Suprapubic skin (tissue), 4 donors: ENCODE measurements at regions not wholly inside any gene's neighbourhood (a gene's known extent, or its start where the extent isn't known, plus 50 kb on each side); places are given as distances from the start of the nearest gene placed in this dataset.

Experiments used
- DNase-seq, 2 donors: peaks; one replicate each; pipeline ENCODE4 v3.0.0-alpha.2; 2019; ENCODE audit warnings: low spot score in 2 of 2
- H3K27ac ChIP-seq: fragments of 200-600 bp; sonication (generic); one replicate; pipeline ENCODE4 v1.5.1; 2019
- H3K27me3 ChIP-seq: fragments of 200-600 bp; sonication (generic); one replicate; pipeline ENCODE4 v1.5.1; 2019
- H3K36me3 ChIP-seq: fragments of 200-600 bp; sonication (generic); one replicate; pipeline ENCODE4 v1.5.1; 2019
- H3K4me1 ChIP-seq: fragments of 200-600 bp; sonication (generic); one replicate; pipeline ENCODE4 v1.5.1; 2019
- H3K4me3 ChIP-seq: fragments of 200-600 bp; sonication (generic); one replicate; pipeline ENCODE4 v1.5.1; 2019; ENCODE audit warnings: mild to moderate bottlenecking
- H3K9me3 ChIP-seq: fragments of 200-600 bp; sonication (generic); one replicate; pipeline ENCODE4 v1.5.1; 2019
- CTCF ChIP-seq, 2 donors: fragments of 200-600 bp in 1 of 2; fragments of 450-650 bp in 1 of 2; sonication (generic) in 1 of 2; IDR thresholded peaks; one replicate each; pipeline ENCODE4 v1.5.1; 2016 to 2019; ENCODE audit warnings: antibody characterized with exemption in 2 of 2, mild to moderate bottlenecking in 1 of 2, moderate library complexity in 1 of 2
- EP300 ChIP-seq: sonication (generic); formaldehyde crosslinking; IDR thresholded peaks from one replicate; pipeline ENCODE4 v1.6.1; 2017; ENCODE audit warnings: antibody characterized with exemption
- POLR2A ChIP-seq, 2 donors: fragments of 450-650 bp; IDR thresholded peaks; one replicate each; pipeline ENCODE4 v1.6.1; 2017; ENCODE audit warnings: antibody characterized with exemption in 2 of 2, mild to moderate bottlenecking in 2 of 2, moderate library complexity in 2 of 2
- POLR2AphosphoS5 ChIP-seq, 3 donors: sonication (generic); formaldehyde crosslinking; IDR thresholded peaks; one replicate each; pipeline ENCODE4 v1.6.1; 2017; ENCODE audit warnings: antibody characterized with exemption in 3 of 3
- WGBS: methylation state at CpG from one replicate; pipeline ENCODE4 v1.1.5; 2018; 5-methylcytosine and 5-hydroxymethylcytosine counted together

GRCh38 chr11:91786097-91786496 lies 438.5 kb upstream of the FAT3 start:
- WGBS = 27% methylated on average over 4 of the region's 4 CpGs
- no peak for DNase-seq
- H3K36me3 ChIP-seq = no peaks in the 10 kb centered on the region

GRCh38 chr11:91783173-91783572 lies 441.4 kb upstream of the FAT3 start:
- Histone ChIP-seq H3K4me3 (no peak overlapping the region), H3K36me3 (no peaks in the 10 kb centered on the region), H3K27me3 (no peaks in the 10 kb centered on the region), H3K4me1 (no peaks in the 10 kb centered on the region), H3K27ac (no peak overlapping the region), H3K9me3 (peaks cover 5% of the 10 kb centered on the region)
- 100% methylated on average over 2 of the region's 2 CpGs for WGBS
- TF ChIP-seq POLR2A (IDR thresholded peaks at IDR 0.05) = no peak
- TF ChIP-seq EP300 = no peak
- TF ChIP-seq POLR2AphosphoS5 (IDR thresholded peaks at IDR 0.05) = no peak
- no peak for TF ChIP-seq CTCF (IDR thresholded peaks at IDR 0.05)
- DNase-seq = no peak

More at GRCh38 chr11:91786097-91786496, 438.5 kb upstream of the FAT3 start:
- H3K27ac ChIP-seq = no peak overlapping the region
- H3K4me1 ChIP-seq = no peaks in the 10 kb centered on the region
- no peak overlapping the region for H3K4me3 ChIP-seq
- no peak for TF ChIP-seq POLR2AphosphoS5 (IDR thresholded peaks at IDR 0.05)
- TF ChIP-seq EP300 = no peak
- H3K27me3 ChIP-seq = no peaks in the 10 kb centered on the region
- peaks cover 5% of the 10 kb centered on the region for H3K9me3 ChIP-seq

- DNase-seq = no peak
- peaks cover 5% of the 10 kb centered on the region for H3K9me3 ChIP-seq
- WGBS = 64% methylated on average over 2 of the region's 2 CpGs
- no peak overlapping the region for H3K4me3 ChIP-seq
- H3K36me3 ChIP-seq = no peaks in the 10 kb centered on the region
- TF ChIP-seq EP300 (no peak), POLR2AphosphoS5 (IDR thresholded peaks at IDR 0.05) (no peak), CTCF (IDR thresholded peaks at IDR 0.05) (no peak), POLR2A (IDR thresholded peaks at IDR 0.05) (no peak)
- no peaks in the 10 kb centered on the region for H3K27me3 ChIP-seq
- H3K4me1 ChIP-seq = no peaks in the 10 kb centered on the region
- H3K27ac ChIP-seq = no peak overlapping the region
Measured at GRCh38 chr11:91778758-91779157, 445.9 kb upstream of the FAT3 start.

- DNase-seq = no peak
- Histone ChIP-seq H3K9me3 (no peaks in the 10 kb centered on the region), H3K27me3 (no peaks in the 10 kb centered on the region), H3K27ac (no peak overlapping the region), H3K4me3 (no peak overlapping the region), H3K36me3 (no peaks in the 10 kb centered on the region), H3K4me1 (no peaks in the 10 kb centered on the region)
- no peak for TF ChIP-seq POLR2AphosphoS5 (IDR thresholded peaks at IDR 0.05)
- TF ChIP-seq POLR2A (IDR thresholded peaks at IDR 0.05) = no peak
- TF ChIP-seq CTCF (IDR thresholded peaks at IDR 0.05) = no peak
- no peak for TF ChIP-seq EP300
- 32% methylated on average over 2 of the region's 2 CpGs for WGBS
Measured at GRCh38 chr11:91776655-91777054, 448.0 kb upstream of the FAT3 start.

GRCh38 chr11:91773090-91773489 lies 451.5 kb upstream of the FAT3 start:
- Histone ChIP-seq H3K27me3 (no peaks in the 10 kb centered on the region), H3K4me1 (no peaks in the 10 kb centered on the region), H3K9me3 (no peaks in the 10 kb centered on the region), H3K4me3 (no peak overlapping the region), H3K27ac (no peak overlapping the region), H3K36me3 (no peaks in the 10 kb centered on the region)
- TF ChIP-seq EP300 (no peak), POLR2AphosphoS5 (IDR thresholded peaks at IDR 0.05) (no peak), POLR2A (IDR thresholded peaks at IDR 0.05) (no peak), CTCF (IDR thresholded peaks at IDR 0.05) (no peak)
- WGBS = 92% methylated on average over 1 of the region's 2 CpGs
- no peak for DNase-seq

GRCh38 chr11:91771961-91772360 lies 452.7 kb upstream of the FAT3 start:
- Histone ChIP-seq H3K9me3 (no peaks in the 10 kb centered on the region), H3K4me1 (no peaks in the 10 kb centered on the region), H3K4me3 (no peak overlapping the region), H3K36me3 (no peaks in the 10 kb centered on the region), H3K27me3 (no peaks in the 10 kb centered on the region), H3K27ac (no peak overlapping the region)
- TF ChIP-seq POLR2AphosphoS5 (IDR thresholded peaks at IDR 0.05) (no peak), EP300 (no peak), POLR2A (IDR thresholded peaks at IDR 0.05) (no peak)
- DNase-seq = no peak
- WGBS = 48% methylated on average over 1 of the region's 1 CpG
